Common myeloid progenitor, CD34-positive (primary cell): ENCODE measurements at regions not wholly inside any gene's neighbourhood (a gene's known extent, or its start where the extent isn't known, plus 50 kb on each side); places are given as distances from the start of the nearest gene placed in this dataset.

Experiments
- CTCF ChIA-PET: fragments of 350-600 bp; sonication (Branson Sonifier 250); formaldehyde crosslinking; loops from one replicate; lab custom pipeline; 2021; ENCODE audit warnings: antibody characterized with exemption; lab: Charles Lee
- POLR2A ChIA-PET: fragments of 350-600 bp; sonication (Branson Sonifier 250); formaldehyde crosslinking; loops from one replicate; lab custom pipeline; 2021; ENCODE audit warnings: antibody characterized with exemption; lab: Charles Lee
- DNase-seq, 3 donors: peaks; one replicate each; pipeline versions ENCODE4 v3.0.0 to v3.0.0-alpha.2; 2013
- H3K27ac ChIP-seq, 2 experiments: 1 replicate in 1 of 2; 2 replicates in 1 of 2; pipeline ENCODE4 v1.7.0; 2013; ENCODE audit warnings: inconsistent platforms in 2 of 2, low read length in 2 of 2, mild to moderate bottlenecking in 2 of 2, low read depth in 1 of 2, moderate library complexity in 1 of 2; ENCODE audit not compliant: severe bottlenecking in 2 of 2, insufficient read depth in 1 of 2, poor library complexity in 1 of 2
- H3K27me3 ChIP-seq, 5 experiments: replicated peaks in 2 of 5; 1 replicate in 3 of 5; 2 replicates in 2 of 5; pipeline versions ENCODE4 v1.6.1 to v1.7.0; 2013; ENCODE audit warnings: low read length in 4 of 5, mild to moderate bottlenecking in 2 of 5, moderate library complexity in 2 of 5, inconsistent platforms in 1 of 5; ENCODE audit not compliant: insufficient read depth in 5 of 5, control insufficient read depth in 4 of 5
- H3K36me3 ChIP-seq, 4 experiments: 1 replicate in 2 of 4; 2 replicates in 2 of 4; pipeline versions ENCODE4 v1.6.1 to v1.7.0; 2013; ENCODE audit warnings: low read length in 3 of 4, control low read depth in 1 of 4, mild to moderate bottlenecking in 1 of 4; ENCODE audit not compliant: control insufficient read depth in 4 of 4, insufficient read depth in 4 of 4
- H3K4me1 ChIP-seq, 4 experiments: 1 replicate in 3 of 4; 2 replicates in 1 of 4; pipeline versions ENCODE4 v1.6.1 to v1.7.1; 2013; ENCODE audit warnings: low read length in 3 of 4, mild to moderate bottlenecking in 3 of 4, control low read depth in 1 of 4, inconsistent platforms in 1 of 4, moderate library complexity in 1 of 4; ENCODE audit not compliant: control insufficient read depth in 4 of 4, insufficient read depth in 4 of 4; ENCODE audit errors: control extremely low read depth in 1 of 4
- H3K4me3 ChIP-seq, 7 experiments: 1 replicate in 4 of 7; 2 replicates in 3 of 7; pipeline versions ENCODE4 v1.5.1 to v1.7.0; 2013; ENCODE audit warnings: mild to moderate bottlenecking in 7 of 7, low read length in 6 of 7, moderate library complexity in 6 of 7, inconsistent platforms in 2 of 7, low read depth in 2 of 7, control low read depth in 1 of 7; ENCODE audit not compliant: insufficient read depth in 4 of 7, control insufficient read depth in 1 of 7; ENCODE audit errors: extremely low read depth in 1 of 7
- H3K9me3 ChIP-seq, 5 experiments: 1 replicate in 4 of 5; 2 replicates in 1 of 5; pipeline versions ENCODE4 v1.6.1 to v1.7.1; 2013; ENCODE audit warnings: low read length in 4 of 5, mild to moderate bottlenecking in 2 of 5, inconsistent platforms in 1 of 5, low read depth in 1 of 5, moderate library complexity in 1 of 5; ENCODE audit not compliant: control insufficient read depth in 4 of 5, insufficient read depth in 2 of 5; ENCODE audit errors: control extremely low read depth in 1 of 5
- WGBS: methylation state at CpG from one replicate; pipeline ENCODE4 v1.1.5; 2013; ENCODE audit not compliant: insufficient coverage; 5-methylcytosine and 5-hydroxymethylcytosine counted together

- Histone ChIP-seq H3K9me3 (no peaks in the 10 kb centered on the region), H3K4me1 (no peaks in the 10 kb centered on the region), H3K27me3 (no peaks in the 10 kb centered on the region), H3K36me3 (no peaks in the 10 kb centered on the region), H3K4me3 (no peak overlapping the region), H3K27ac (no peak overlapping the region)
- DNase-seq = no peak
- 100% methylated on average over 3 of the region's 3 CpGs for WGBS
- CTCF ChIA-PET = no interaction called here
- POLR2A ChIA-PET = no interaction called here
Measured at GRCh38 chr12:42807766-42808165, 218.2 kb upstream of the PRICKLE1 start.

DNA sequence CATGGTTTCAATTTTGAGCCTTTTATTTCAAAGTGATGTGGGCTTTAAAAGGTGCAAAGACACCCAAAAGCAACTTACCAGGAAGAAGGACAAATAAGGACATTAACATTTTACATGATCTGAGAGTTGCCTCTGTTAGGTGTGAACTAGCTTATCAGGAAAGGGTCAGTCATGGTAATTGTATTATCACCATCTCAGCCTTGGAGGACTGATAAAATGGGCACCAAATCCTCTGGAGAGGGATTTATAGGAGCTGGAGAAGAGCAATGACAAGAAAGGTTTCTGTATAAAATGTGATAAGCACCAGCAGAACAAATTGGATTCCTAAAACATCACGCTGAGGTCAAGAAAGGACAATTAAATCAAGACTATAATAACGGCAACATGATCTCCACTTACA, 217.7 kb upstream of the PRICKLE1 start:
- no peak for DNase-seq
- Histone ChIP-seq H3K27ac (no peak overlapping the region), H3K36me3 (no peaks in the 10 kb centered on the region), H3K9me3 (no peaks in the 10 kb centered on the region), H3K4me3 (no peak overlapping the region), H3K27me3 (no peaks in the 10 kb centered on the region), H3K4me1 (no peaks in the 10 kb centered on the region)
- no CpG with 5 or more reads among the region's 2 CpGs for WGBS
- CTCF ChIA-PET = no interaction called here
- POLR2A ChIA-PET = no interaction called here

GRCh38 chr12:42804928-42805327, 215.4 kb upstream of the PRICKLE1 start:
- Histone ChIP-seq H3K27me3 (no peaks in the 10 kb centered on the region), H3K9me3 (no peaks in the 10 kb centered on the region), H3K27ac (no peak overlapping the region), H3K36me3 (no peaks in the 10 kb centered on the region), H3K4me1 (no peaks in the 10 kb centered on the region), H3K4me3 (no peak overlapping the region)
- ChIA-PET POLR2A (no interaction called here), CTCF (no interaction called here)
- 43% methylated on average over 1 of the region's 2 CpGs for WGBS
- no peak for DNase-seq

DNA sequence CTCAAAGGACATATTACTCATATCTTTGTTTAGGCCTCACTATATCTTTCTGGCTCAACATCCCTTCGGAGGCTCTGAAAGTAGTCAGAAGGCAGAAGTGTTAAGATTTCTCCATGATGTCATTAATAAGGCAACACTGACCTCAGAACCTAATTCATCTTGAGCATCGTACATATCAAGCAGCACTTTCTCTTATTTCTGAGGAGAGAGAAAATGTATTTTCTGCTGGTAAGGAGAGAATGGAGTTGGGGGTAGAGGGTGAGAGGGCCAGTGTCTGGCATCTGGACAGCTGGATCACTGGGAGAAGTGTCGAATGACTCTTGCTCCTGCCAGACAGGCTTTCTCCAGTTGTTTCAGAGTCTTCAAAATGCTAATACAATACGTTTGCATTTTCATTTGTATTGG, 213.2 kb upstream of the PRICKLE1 start:
- ChIA-PET POLR2A (no interaction called here), CTCF (no interaction called here)
- Histone ChIP-seq H3K4me1 (no peaks in the 10 kb centered on the region), H3K9me3 (no peaks in the 10 kb centered on the region), H3K27ac (no peak overlapping the region), H3K4me3 (no peak overlapping the region), H3K27me3 (no peaks in the 10 kb centered on the region), H3K36me3 (no peaks in the 10 kb centered on the region)
- DNase-seq = no peak
- WGBS = 100% methylated on average over 2 of the region's 4 CpGs

- Histone ChIP-seq H3K27ac (no peak overlapping the region), H3K36me3 (no peaks in the 10 kb centered on the region), H3K4me3 (no peak overlapping the region), H3K27me3 (no peaks in the 10 kb centered on the region), H3K9me3 (no peaks in the 10 kb centered on the region), H3K4me1 (no peaks in the 10 kb centered on the region)
- no CpG with 5 or more reads among the region's 2 CpGs for WGBS
- CTCF ChIA-PET = no interaction called here
- POLR2A ChIA-PET = no interaction called here
- DNase-seq = no peak
Measured at GRCh38 chr12:42801271-42801670, 211.7 kb upstream of the PRICKLE1 start.

DNA sequence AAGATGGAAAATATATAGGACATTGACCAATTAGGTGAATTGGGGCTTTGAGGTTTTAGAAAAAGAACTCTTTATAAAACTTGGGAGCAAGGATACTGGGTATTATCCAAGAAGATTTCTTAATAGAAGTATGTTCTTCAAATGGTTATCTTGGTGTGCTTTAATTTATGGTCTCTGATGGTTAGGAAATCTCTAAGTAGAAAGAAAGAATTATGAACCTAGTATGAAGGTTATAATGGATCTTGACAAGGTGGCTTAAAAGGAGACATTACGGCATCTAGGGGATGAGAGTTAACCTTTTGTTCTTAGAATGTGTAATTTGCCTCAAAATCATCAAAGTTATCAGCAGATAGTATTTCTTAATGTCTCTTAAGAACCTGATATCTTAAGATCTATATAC, 210.4 kb upstream of the PRICKLE1 start:
- no peak for DNase-seq
- CTCF ChIA-PET = no interaction called here
- POLR2A ChIA-PET = no interaction called here
- H3K4me1 ChIP-seq = no peaks in the 10 kb centered on the region
- H3K4me3 ChIP-seq = no peak overlapping the region
- H3K36me3 ChIP-seq = no peaks in the 10 kb centered on the region
- no peaks in the 10 kb centered on the region for H3K9me3 ChIP-seq
- H3K27me3 ChIP-seq = no peaks in the 10 kb centered on the region
- no peak overlapping the region for H3K27ac ChIP-seq
- no CpG with 5 or more reads among the region's 1 CpG for WGBS

DNA sequence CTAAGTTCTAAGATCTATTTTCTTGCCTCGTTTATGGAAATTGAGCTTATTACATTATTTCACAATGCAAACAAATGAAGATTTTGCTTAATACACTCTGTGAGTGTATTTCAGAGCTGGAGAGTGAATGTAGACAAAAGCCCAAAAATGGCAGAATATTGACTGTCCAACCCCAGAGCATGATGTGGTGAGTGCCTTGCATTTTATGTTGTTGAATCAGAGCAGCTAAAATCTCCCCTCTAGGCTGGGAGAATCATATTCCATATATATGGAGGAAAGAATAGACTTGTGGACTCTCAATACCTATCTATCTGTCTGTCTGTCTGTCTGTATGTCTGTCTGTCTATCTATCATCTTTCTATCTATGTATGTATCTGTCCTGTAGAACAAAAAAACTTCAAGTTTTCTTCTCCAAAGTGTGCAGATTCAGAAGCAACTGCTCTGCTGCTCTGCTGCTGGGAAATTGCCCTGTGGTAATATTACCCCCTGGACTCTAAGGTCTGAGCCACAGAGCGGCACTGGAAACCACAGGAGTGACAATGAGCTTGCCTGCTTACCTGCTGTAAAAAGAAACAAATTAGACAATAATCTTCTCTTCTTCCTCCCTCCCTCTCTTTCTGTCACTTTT, 209.4 kb upstream of the PRICKLE1 start:
- Histone ChIP-seq H3K4me1 (no peaks in the 10 kb centered on the region), H3K4me3 (no peak overlapping the region), H3K9me3 (no peaks in the 10 kb centered on the region), H3K27me3 (no peaks in the 10 kb centered on the region), H3K36me3 (no peaks in the 10 kb centered on the region), H3K27ac (no peak overlapping the region)
- WGBS = 71% methylated on average over 1 of the region's 2 CpGs
- ChIA-PET POLR2A (interaction anchor here (0.6 kb wide), 1 partner anchor 201 kb away, joined by 3 read pairs; no protein-coding TSS in a partner anchor), CTCF (interaction anchor here (0.9 to 1.1 kb wide), 2 partner anchors 205 to 219 kb away, joined by 3 read pairs; no protein-coding TSS in a partner anchor)
- DNase-seq = no peak
